Bronchial epithelial cell (primary cell): ENCODE measurements at regions not wholly inside any gene's neighbourhood (a gene's known extent, or its start where the extent isn't known, plus 50 kb on each side); places are given as distances from the start of the nearest gene placed in this dataset.

Experiments used
- DNase-seq: peaks from one replicate; pipeline ENCODE4 v3.0.0-alpha.2; 2010; ENCODE audit warnings: low read depth
- FAIRE-seq: peaks from 2 replicates; lab custom pipeline; 2011; peaks lifted over from hg19 to GRCh38; lab: Jason Lieb, UNC
- H3K27me3 ChIP-seq: 2 replicates; pipeline ENCODE4 v1.5.1; 2011; ENCODE audit warnings: low read length; ENCODE audit not compliant: control insufficient read depth, insufficient read depth
- H3K36me3 ChIP-seq: 2 replicates; pipeline ENCODE4 v1.5.1; 2011; ENCODE audit warnings: low read length; ENCODE audit not compliant: control insufficient read depth, insufficient read depth
- H3K4me3 ChIP-seq: 2 replicates; pipeline ENCODE4 v1.5.1; 2011; ENCODE audit warnings: mild to moderate bottlenecking, low read depth, low read length, control low read depth
- TF ChIP-seq, protein P1 (sequence below): IDR thresholded peaks from 2 replicates; pipeline ENCODE4 v1.5.1; 2011; ENCODE audit warnings: mild to moderate bottlenecking, moderate library complexity, low read length, control low read depth, inconsistent platforms; ENCODE audit not compliant: insufficient read depth, severe bottlenecking

DNA sequence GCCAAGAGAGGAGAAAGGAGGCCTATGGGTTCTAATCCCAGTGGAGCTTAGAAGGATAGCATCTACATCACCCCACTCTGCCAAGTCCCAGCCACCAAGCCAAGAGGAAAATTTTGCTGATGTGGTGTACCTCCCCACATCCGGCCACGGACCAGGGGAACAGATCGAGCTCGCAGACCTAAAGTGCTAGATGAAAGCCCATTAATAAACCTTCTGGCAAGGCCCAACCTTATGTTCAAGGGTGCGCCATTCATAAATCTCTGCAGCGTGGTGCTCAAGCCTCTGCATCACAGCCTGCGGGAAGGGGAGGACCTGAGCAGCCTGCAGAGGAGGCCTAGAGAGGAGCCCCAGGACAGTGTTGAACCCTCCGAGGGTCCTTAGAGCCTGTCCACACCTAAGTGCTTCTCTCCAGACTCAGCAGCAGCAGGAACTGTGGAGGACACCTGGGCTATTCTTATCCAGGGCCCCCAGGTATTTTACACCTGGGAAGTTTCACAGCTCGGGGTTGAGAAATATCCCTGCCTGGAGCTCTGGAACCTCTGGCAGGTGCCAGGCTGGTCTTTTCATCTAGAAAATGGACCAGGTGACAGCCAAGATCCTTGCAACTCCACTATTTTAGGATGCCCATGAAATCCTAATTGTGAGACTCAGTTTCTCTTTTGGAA is 68.0 kb downstream of the MRPL46 start:
- Histone ChIP-seq H3K27me3 (no peaks in the 10 kb centered on the region), H3K4me3 (no peak overlapping the region), H3K36me3 (no peaks in the 10 kb centered on the region)
- TF ChIP-seq, protein P1, sequence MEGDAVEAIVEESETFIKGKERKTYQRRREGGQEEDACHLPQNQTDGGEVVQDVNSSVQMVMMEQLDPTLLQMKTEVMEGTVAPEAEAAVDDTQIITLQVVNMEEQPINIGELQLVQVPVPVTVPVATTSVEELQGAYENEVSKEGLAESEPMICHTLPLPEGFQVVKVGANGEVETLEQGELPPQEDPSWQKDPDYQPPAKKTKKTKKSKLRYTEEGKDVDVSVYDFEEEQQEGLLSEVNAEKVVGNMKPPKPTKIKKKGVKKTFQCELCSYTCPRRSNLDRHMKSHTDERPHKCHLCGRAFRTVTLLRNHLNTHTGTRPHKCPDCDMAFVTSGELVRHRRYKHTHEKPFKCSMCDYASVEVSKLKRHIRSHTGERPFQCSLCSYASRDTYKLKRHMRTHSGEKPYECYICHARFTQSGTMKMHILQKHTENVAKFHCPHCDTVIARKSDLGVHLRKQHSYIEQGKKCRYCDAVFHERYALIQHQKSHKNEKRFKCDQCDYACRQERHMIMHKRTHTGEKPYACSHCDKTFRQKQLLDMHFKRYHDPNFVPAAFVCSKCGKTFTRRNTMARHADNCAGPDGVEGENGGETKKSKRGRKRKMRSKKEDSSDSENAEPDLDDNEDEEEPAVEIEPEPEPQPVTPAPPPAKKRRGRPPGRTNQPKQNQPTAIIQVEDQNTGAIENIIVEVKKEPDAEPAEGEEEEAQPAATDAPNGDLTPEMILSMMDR: no peak
- DNase-seq (no peak), FAIRE-seq (no peak)

DNA sequence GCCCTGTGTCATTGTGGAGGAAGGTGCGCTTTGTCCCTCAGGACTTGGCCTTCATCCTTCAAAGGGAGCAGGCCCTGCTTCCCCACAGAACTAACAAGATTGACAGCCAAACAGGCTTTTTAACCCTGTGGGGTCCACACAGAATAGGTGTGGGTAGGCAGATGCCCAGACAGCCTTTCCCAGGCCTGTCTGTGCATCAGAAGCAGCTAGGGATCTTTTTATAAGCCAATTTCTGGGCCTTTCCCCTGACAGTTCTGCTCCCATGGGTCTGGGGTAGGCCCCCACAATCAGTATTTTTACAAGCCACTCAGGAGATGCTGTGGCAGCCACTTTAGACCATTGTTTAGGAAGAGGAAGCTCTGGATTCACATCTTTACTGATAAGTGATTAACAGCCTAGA is 69.2 kb downstream of the MRPL46 start:
- no peak overlapping the region for H3K4me3 ChIP-seq
- H3K36me3 ChIP-seq: no peaks in the 10 kb centered on the region
- TF ChIP-seq, protein P1: no peak
- FAIRE-seq: no peak
- no peak for DNase-seq
- H3K27me3 ChIP-seq: no peaks in the 10 kb centered on the region

DNA sequence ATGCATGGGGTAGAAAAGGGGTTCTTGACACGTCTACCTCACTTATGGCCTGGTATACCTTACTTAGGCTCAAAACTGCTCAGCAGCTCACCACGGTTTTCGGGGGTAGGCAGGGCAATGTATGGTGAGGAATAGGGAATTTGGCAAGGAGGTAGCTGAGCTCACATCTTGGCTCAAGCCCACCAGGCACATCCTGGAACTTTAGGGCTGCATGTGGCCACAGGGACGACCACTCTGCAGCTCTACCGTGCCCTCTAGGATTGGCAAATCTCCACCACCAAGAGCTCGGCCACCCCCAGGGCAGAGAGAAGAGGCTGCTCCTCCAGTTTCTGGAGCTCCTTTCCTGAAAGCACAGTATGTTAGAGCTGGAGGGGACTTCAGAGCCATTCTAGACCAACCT is 69.7 kb downstream of the MRPL46 start:
- TF ChIP-seq, protein P1: no peak
- DNase-seq (no peak), FAIRE-seq (no peak)
- Histone ChIP-seq H3K27me3 (no peaks in the 10 kb centered on the region), H3K4me3 (no peak overlapping the region), H3K36me3 (no peaks in the 10 kb centered on the region)

DNA sequence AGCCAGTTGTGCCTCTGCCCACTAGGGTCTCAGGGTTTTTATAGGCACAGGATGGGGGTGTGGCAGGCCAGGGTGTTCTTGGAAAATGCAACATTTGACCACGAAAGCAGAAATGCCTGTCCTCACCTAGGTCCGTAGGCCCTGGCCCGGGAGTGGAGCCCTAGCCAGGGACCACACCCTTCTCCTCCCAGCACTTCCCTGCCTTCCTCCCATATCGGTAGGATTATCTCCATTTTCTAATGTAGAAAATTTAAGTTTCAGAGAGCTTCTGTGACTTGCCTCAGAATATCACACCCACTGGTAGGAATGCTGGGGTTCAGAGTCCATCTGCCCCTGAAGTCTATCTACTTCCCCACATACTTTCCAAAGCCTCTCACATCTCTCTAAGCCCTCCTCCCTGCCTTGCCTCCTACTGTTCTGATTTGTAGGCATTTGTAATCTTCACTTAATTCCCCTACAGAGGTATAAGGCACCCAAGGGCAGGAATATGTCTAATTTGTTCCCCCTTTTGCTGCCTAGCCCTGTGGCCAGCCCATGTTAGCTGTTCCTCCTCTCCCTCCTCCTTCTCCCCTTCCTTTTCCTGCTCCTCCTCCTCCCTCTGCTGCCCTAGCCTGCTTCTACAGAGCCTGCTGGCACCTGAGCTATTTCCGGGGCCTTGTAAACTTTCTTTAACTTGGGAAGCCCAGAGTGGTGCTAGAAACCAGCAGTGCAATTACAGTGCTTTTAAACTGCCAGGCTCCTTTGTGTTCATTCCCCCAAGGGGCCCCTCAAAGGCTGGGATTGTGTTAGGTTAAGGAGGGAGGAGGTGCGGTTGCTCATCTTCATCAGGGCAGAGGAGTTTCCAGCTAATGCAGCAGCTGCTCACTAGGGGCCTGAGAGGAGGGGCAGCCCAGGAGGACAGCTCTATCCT is 71.1 kb downstream of the MRPL46 start:
- H3K36me3 ChIP-seq: no peaks in the 10 kb centered on the region
- H3K27me3 ChIP-seq: no peaks in the 10 kb centered on the region
- H3K4me3 ChIP-seq: no peak overlapping the region
- TF ChIP-seq, protein P1: no peak
- FAIRE-seq (no peak), DNase-seq (no peak)

DNA sequence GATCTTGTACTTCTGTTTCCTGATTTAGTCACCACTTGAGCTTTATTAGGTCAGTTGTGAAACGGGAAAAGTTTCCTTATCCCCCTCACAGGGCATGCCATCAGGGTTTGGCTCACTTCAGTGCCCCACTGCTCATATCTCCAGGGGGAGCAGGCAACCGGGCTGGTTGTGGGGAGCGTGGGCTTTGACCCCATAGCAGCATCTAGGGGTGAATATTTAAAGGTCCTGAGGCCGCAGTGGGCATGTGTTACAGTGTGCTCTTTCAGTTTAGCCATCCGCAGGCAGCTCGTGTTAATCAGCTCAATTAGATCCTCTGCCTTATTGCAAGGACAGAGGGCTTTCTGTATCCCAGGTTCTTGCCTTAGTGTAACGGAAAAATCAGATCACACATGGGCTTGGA is 71.9 kb downstream of the MRPL46 start:
- TF ChIP-seq, protein P1: no peak
- FAIRE-seq (no peak), DNase-seq (no peak)
- no peak overlapping the region for H3K4me3 ChIP-seq
- H3K27me3 ChIP-seq: no peaks in the 10 kb centered on the region
- no peaks in the 10 kb centered on the region for H3K36me3 ChIP-seq
